COLO829 (cell line): ENCODE measurements at regions not wholly inside any gene's neighbourhood (a gene's known extent, or its start where the extent isn't known, plus 50 kb on each side); places are given as distances from the start of the nearest gene placed in this dataset.
A peak's percentile ranks its signal among the peaks of the same experiment; 100 is the strongest.

Experiments
- DNase-seq: peaks from one replicate; pipeline ENCODE4 v3.0.0; 2012; ENCODE audit warnings: low spot score

- DNase-seq, result no peak
These were observed 1331.2 kb upstream of the GBE1 start for GRCh38 chr3:83092521-83093221.

- peak; percentile 1 for DNase-seq
These were observed 1314.6 kb upstream of the GBE1 start for GRCh38 chr3:83076041-83076440.

GRCh38 chr3:83074485-83074884, 1313.0 kb upstream of the GBE1 start:
- DNase-seq, result no peak

- DNase-seq, result no peak
These were observed 1304.5 kb upstream of the GBE1 start for GRCh38 chr3:83065851-83066460.

- DNase-seq, result no peak
These were observed 1302.0 kb upstream of the GBE1 start for GRCh38 chr3:83063446-83063845.

GRCh38 chr3:83048556-83048955, 1287.1 kb upstream of the GBE1 start:
- DNase-seq, result no peak

- no peak for DNase-seq
These were observed 1278.0 kb upstream of the GBE1 start for GRCh38 chr3:83039422-83039821.

GRCh38 chr3:83035704-83036010, 1274.2 kb upstream of the GBE1 start:
- DNase-seq, result no peak

- DNase-seq, result no peak
These were observed 1273.6 kb upstream of the GBE1 start for GRCh38 chr3:83034806-83035703.

- no peak for DNase-seq
These were observed 1271.7 kb upstream of the GBE1 start for GRCh38 chr3:83033133-83033532.

GRCh38 chr3:83023086-83023485, 1261.6 kb upstream of the GBE1 start:
- no peak for DNase-seq

- DNase-seq, result no peak
These were observed 1250.0 kb upstream of the GBE1 start for GRCh38 chr3:83011481-83011880.

GRCh38 chr3:83003917-83004316, 1242.5 kb upstream of the GBE1 start:
- DNase-seq, result no peak

GRCh38 chr3:83002869-83003445, 1241.5 kb upstream of the GBE1 start:
- DNase-seq, result no peak

GRCh38 chr3:82999777-83000176, 1238.3 kb upstream of the GBE1 start:
- no peak for DNase-seq

- peak; percentile 49 for DNase-seq
These were observed 1216.9 kb upstream of the GBE1 start for GRCh38 chr3:82978368-82978767.

- DNase-seq, result no peak
These were observed 1216.4 kb upstream of the GBE1 start for GRCh38 chr3:82977871-82978270.

GRCh38 chr3:82973791-82974190, 1212.3 kb upstream of the GBE1 start:
- DNase-seq, result no peak

GRCh38 chr3:82960379-82960778, 1198.9 kb upstream of the GBE1 start:
- no peak for DNase-seq

- no peak for DNase-seq
These were observed 1196.3 kb upstream of the GBE1 start for GRCh38 chr3:82957696-82958095.

GRCh38 chr3:82957079-82957478, 1195.6 kb upstream of the GBE1 start:
- DNase-seq, result no peak

- DNase-seq, result no peak
These were observed 1193.0 kb upstream of the GBE1 start for GRCh38 chr3:82954486-82954885.

- DNase-seq, result no peak
These were observed 1180.6 kb upstream of the GBE1 start for GRCh38 chr3:82942041-82942440.
